M059J (cell line): ENCODE measurements at regions not wholly inside any gene's neighbourhood (a gene's known extent, or its start where the extent isn't known, plus 50 kb on each side); places are given as distances from the start of the nearest gene placed in this dataset.
"Not testable (repeated sequence)": the region's sequence is repeated elsewhere in the genome, so short reads cannot be mapped to it uniquely, and the experiment has no call there.

Source experiments
- DNase-seq: peaks from one replicate; pipeline ENCODE4 v3.0.0-alpha.2; 2012; ENCODE audit warnings: low read depth

GRCh38 chr5:122600924-122601323, 174.0 kb upstream of the SNX2 start:
- no peak for DNase-seq

GRCh38 chr5:122602700-122603099, 172.2 kb upstream of the SNX2 start:
- DNase-seq: no peak

- no peak for DNase-seq
Measured at GRCh38 chr5:122605236-122605635, 169.6 kb upstream of the SNX2 start.

DNA sequence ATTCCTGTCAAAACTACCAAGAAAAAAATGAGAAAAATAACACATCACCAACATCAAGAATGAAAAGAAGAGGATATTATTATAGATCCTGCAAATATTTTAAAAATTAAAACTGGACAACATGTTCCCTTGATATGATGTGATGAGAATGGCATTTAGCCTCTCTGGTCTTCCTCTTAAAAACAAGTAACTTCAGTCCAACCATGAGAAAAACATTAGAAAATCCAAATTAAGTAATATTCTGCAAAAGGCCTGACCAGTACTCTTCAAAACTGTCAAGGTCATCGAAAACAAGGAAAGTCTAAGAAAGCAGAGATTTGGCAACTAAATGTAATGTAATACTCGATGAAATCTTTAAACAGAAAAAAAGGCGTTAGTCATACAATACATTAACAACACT, 167.1 kb upstream of the SNX2 start:
- no peak for DNase-seq

DNA sequence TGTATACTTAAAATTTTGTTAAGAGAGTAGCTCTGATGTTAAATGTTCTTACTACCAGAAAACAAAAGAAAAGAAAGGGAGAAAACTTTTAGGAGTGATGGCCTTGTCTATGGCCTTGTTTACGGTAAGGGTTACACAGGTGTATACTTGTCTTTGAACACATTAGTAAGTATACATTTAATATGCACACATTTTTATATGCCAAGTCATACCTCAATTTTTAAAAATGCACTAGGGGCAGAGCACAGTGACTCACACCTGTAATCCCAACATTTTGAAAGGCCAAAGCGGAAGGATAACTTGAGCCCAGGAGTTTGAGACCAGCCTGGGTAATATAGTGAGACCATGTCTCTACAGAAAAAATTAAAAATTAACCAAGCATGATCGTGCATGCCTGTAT, 166.7 kb upstream of the SNX2 start:
- no peak for DNase-seq

- no peak for DNase-seq
Measured at GRCh38 chr5:122611406-122611805, 163.5 kb upstream of the SNX2 start.

GRCh38 chr5:122612901-122613300, 162.0 kb upstream of the SNX2 start:
- no peak for DNase-seq

DNA sequence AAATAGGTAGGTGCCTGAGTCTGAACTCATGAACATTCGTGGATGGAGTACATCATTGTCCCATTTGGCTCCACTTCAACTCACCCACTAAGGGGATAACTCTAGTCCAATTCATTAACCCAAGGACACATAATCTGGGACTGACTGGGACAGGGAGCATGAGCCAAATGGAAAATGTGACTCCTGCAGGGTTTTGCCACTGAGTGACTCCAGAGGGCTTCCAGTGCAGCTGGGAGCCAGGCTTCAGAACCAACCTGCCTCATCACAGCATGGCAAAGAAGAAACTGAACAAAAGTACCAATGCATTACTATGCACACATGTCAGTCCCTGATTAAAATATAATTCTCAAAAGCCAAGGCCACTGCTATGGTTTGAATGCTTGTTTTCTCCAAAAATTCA, 159.7 kb upstream of the SNX2 start:
- DNase-seq: no peak

GRCh38 chr5:122615832-122616231, 159.0 kb upstream of the SNX2 start:
- no peak for DNase-seq

DNA sequence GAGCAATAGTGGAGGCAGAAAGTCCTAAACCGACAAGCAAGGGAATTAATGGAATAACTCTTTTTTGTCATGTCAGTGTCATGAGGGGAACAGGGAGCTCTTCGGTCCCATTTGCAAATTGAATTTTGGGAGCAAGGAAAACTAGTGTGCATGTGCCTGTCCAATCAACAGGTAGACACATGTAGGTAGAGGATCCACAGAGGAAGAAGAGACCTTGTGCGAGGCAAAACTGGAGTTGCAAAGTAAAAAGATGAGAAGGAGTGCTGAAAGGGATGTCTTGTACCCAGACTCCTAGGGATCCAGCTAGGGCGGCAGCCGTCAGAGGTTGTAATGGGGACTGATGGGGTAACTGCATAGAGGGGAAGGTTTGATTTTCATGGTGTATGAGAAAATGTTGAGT, 156.8 kb upstream of the SNX2 start:
- not testable (repeated sequence) for DNase-seq

DNA sequence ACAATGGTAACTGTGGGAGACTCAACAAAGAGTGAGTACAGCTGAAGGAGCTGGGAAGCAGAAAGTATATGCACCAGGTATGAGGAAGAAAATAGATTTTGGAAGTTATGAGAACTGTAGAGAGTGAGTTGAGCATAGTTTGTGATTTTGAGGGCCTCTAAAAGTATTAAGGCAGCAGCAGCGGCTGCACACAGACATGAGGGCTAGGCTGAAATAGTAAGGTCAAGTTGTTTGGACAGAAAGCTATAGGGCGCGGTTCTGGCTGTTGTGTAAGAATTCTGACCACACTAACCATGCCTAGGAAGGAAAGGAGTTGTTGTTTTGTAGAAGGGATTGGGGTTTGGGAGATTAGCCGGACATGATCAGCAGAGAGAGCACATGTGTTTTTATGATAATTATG, 154.1 kb upstream of the SNX2 start:
- DNase-seq: not testable (repeated sequence)

GRCh38 chr5:122628714-122629113, 146.2 kb upstream of the SNX2 start:
- DNase-seq: not testable (repeated sequence)

- no peak for DNase-seq
Measured at GRCh38 chr5:122629121-122629677, 145.7 kb upstream of the SNX2 start.

- DNase-seq: no peak
Measured at GRCh38 chr5:122638581-122638980, 136.3 kb upstream of the SNX2 start.

DNA sequence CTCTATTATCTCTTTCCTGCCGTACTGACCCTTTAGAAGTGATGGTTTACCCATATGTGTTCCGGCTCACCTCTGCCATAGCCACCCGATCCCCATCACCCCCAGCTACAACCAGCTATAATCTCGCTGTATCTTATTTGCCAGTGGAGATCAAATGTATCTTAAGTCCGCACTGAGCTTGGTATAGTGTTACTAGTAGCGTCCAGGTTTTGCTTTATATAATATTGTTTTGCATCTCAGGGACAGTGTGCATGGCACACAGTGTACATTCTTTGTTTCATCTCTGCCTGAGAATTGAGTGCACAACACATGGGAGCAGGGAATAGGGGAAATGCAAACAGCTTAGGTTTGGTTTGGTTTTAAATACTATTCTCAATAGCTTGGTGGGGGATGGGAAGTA, 135.8 kb upstream of the SNX2 start:
- DNase-seq: no peak

DNA sequence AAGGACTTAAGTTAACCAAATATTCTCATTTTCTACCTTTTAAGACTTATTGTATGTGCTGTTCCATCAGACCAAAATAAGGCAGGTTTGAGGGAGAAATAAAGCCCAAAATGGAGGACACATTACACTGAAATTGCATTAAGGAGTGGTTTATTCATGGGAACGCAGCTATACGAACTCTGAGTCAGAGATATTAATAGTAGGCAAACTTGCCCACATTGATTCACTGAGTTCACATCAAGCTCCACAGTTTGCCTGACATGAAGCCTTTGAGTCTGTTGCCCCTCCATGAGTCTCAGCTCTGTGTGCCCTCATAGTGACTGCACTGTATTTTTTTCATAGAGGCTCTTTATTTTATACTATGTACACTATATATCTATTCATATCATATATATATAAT, 135.0 kb upstream of the SNX2 start:
- no peak for DNase-seq

DNA sequence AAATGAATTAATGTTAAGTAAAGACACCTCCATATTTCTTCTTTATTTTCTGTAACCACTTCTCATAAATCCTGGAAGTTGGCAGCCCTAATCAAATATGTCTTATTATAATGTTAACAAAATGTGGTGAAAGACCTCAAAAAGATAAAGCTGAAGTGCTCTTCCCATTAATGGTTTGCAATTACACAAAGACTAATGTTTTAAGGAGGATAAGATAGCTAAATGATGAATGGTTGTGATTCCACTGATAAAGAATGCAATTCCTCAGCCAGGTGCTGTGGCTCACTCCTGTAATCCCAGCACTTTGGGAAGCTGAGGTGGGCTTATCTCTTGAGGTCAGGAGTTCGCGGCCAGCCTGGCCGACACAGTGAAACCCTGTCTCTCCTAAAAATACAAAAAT, 125.8 kb upstream of the SNX2 start:
- DNase-seq: no peak

- peak; percentile 4 for DNase-seq
Measured at GRCh38 chr5:122653087-122654017, 121.5 kb upstream of the SNX2 start.

- DNase-seq: no peak
Measured at GRCh38 chr5:122656160-122656559, 118.7 kb upstream of the SNX2 start.

DNA sequence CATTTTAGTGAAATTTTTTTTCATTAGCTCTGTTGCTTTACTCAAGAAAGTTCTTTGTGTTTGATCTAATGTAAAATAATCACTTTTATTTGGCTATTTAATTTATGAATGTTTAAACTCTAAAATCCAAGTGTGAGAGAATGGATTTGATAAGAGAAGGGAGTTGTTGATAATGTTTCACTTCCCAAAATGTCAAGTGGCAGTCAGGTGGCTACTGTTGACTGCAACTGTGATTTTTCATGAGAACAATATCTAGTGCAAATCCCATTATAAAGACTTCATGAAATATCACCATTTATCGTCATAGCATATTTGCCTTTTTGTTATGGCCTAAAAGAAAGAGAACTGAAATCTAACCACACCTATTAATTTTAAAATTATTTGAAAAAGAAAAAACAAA, 118.3 kb upstream of the SNX2 start:
- DNase-seq: no peak

DNA sequence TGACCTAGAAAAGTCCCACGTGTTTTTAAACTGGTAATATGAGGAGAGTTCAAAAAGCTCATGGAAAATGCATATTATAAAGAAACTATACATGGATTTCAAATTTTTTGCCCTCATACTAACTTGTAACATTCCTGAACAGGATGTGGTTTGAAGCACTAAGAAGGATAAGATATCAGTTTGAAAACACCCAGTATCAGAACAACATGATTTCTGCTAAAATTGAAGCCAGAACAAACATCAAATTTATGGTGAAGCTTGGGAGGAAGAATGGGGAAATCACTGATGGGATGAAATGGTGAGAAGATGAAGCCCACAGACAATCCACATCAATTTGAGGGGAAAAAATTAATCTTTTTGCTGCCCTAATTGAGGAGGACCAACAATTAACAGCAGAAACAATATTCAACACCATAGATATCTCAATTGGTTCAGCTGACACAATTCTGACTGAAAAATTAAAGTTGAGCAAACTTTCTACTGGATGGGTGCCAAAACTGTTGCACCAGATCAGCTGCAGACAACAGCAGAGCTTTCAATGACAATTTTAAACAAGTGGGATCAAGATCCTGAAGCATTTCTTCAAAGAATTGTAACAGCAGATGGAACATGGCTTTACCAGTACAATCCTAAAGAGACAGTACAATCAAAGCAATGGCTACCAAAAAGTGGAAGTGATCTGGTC, 113.2 kb upstream of the SNX2 start:
- no peak for DNase-seq

GRCh38 chr5:122665051-122665450, 109.8 kb upstream of the SNX2 start:
- DNase-seq: no peak

DNA sequence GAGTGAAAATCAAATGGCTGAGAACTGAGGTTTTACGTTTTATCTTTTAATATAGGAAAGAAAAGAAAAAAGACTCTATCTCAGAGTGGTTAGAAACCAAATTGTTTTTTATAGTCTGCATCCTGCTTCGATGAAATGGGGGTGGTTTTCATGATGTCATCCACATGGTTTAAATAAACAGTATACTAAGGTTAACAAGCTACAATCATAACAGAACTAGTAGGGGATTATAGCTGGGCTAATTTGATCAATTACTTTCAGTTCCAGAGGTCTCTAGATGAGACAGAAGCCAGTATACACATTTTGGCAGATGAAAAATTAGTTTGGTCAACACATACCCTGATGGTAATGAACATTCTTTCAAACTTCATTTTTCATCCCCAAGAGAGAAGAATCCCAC, 106.3 kb upstream of the SNX2 start:
- DNase-seq: no peak
